ENCODE measurements at regions not wholly inside any gene's neighbourhood (a gene's known extent, or its start where the extent isn't known, plus 50 kb on each side); places are given as distances from the start of the nearest gene placed in this dataset.

- TF ChIP-seq POLR2A (IDR thresholded peaks at IDR 0.05; ENCODE audit: low read length) (no peak), GATA1 (IDR thresholded peaks at IDR 0.05; ENCODE audit: low read depth, low read length) (no peak)
These were observed 2000.4 kb upstream of the RAG2 start for GRCh38 chr11:38598418-38598817.
